Suppressor macrophage (primary cell): ENCODE measurements at regions not wholly inside any gene's neighbourhood (a gene's known extent, or its start where the extent isn't known, plus 50 kb on each side); places are given as distances from the start of the nearest gene placed in this dataset.
"Not testable (repeated sequence)": the region's sequence is repeated elsewhere in the genome, so short reads cannot be mapped to it uniquely, and the experiment has no call there.

ENCODE experiments used
- DNase-seq, 4 experiments: peaks; one replicate each; pipeline ENCODE4 v3.0.0-alpha.2; 2020 to 2022

GRCh38 chr3:839981-840380 is 252.8 kb upstream of the CNTN6 start:
- DNase-seq, result no peak

- no peak for DNase-seq
Observed at GRCh38 chr3:851098-851790, 241.6 kb upstream of the CNTN6 start.

GRCh38 chr3:852033-852432 is 240.8 kb upstream of the CNTN6 start:
- no peak for DNase-seq

DNA sequence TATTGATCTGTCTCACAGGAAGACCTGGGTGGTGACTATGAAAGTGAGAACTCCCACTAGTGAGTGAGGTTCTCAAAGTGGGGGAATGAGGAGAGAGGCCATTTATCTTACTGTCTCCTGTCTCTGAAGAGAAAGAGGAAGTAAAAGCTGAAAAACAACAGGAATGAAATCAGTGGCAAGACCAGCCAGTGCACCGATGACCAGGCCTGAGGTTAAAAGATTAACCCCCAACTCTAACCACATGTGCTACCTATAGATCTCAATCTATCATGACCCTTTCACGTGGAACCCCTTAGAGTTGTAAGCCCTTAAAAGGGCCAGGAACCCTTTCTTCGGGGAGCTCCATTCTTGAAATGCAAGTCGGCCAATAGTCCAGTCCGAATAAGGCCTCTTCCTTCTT is 239.3 kb upstream of the CNTN6 start:
- no peak for DNase-seq

DNA sequence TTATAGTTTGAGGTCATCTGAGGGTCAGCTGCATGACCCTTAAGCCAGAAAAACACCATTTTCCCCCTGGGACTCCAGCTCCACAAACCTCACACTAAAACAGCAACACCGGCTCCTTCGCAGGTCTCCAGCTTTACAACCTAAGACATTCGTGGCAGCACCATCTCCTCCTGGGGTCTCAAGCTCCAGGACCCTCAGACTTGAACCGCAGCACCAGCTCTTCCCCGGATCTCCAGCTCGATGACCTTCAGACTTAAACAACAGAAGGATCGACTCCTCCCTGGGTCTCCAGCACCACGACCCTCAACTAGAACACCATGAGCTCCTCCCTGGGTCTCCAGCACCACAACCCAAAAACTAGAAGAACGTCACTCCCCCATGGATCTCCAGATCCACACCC is 233.7 kb upstream of the CNTN6 start:
- DNase-seq, result no peak

DNA sequence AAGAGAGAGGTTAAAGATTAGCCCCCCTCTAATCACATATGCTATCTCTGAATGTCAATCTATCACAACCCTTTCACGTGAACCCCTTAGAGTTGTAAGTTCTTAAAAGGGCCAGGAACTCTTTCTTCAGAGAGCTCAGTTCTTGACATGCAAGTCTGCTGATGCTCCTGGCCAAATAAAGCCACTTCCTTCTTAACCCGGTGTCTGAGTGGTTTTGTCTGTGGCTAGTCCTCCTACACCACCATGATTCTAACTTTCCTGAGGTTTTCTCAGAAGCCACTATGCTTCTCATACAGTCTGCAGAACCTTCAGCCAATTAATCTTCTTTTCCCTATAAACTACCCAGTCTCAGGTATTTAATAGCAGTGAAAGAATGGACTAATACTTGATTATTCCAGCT is 231.1 kb upstream of the CNTN6 start:
- no peak for DNase-seq

DNA sequence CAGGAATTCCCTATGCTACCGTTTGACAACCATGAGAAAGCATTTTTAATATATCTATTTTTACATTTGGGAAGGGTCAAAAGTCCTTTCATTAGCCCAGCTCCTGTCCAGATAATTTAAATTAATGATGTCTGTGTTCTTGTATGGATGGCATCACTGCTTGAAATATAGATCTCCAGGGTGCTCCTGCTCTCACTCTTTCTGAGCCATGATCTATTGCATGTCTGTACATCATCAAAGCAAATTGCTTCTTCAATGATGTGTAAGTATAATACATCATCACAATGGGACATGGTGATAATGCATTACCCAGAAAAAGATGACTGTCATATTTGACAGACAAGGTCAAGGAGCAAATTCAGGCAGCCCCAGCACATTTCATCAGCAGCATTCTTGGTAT is 223.6 kb upstream of the CNTN6 start:
- no peak for DNase-seq

GRCh38 chr3:869734-870133 is 223.1 kb upstream of the CNTN6 start:
- DNase-seq, result no peak

GRCh38 chr3:871651-872050 is 221.2 kb upstream of the CNTN6 start:
- DNase-seq, result no peak

- no peak for DNase-seq
Observed at GRCh38 chr3:877001-877400, 215.8 kb upstream of the CNTN6 start.

DNA sequence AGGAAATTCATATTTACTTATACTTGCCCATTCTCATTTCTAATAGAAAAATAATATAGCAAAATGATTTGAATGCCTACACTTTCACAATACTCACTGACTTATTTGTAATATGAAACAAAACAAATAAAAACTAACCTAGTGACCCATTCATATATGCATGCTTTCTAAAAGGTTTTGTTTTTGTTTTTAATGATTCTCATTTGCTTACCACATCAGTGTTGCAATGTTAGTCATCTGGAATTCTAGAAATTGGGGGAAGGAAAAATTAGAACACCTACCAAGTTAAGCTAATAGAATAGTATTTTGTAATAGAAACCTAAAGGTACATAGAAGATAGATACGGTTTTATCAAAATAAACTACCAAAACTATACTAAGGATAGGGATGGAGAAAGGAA is 214.1 kb upstream of the CNTN6 start:
- DNase-seq, result no peak

DNA sequence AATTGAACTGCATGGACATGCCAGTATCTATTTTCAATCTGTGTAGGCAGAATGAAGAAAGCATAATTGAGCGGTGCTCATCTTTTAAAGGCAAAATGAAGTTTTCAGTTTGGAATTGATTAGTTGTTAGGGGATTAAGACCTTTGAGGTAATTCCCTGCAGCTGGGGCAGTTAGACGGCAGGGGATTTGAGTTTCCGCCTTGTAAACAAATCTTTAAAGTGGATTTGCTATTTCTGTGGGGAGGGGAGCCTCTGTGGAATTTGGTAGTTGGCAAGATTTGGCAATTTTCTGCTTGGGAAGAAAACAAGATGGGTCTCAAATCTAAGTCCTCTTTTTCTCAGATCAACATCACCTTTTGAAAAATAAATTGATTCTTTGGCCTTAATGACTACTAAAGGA is 212.5 kb upstream of the CNTN6 start:
- no peak for DNase-seq

DNA sequence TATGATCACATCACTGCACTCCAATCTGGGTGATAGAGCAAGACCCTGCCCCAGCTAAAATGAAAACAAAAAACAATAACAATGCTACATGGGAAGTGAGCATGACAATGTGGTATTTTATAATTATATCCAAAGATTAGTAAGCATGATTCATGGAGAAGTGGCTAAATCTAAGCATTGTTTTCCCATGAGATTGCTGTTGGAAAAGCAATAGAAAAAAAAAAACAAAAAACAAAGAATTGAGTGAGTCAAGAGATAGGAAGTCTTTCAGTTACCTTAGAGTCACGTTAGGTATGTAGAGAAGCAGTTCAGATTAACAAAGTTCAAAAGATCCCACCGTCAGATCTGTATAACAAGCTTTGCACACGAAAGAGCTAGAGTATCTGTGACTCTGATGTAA is 210.3 kb upstream of the CNTN6 start:
- DNase-seq, result no peak

DNA sequence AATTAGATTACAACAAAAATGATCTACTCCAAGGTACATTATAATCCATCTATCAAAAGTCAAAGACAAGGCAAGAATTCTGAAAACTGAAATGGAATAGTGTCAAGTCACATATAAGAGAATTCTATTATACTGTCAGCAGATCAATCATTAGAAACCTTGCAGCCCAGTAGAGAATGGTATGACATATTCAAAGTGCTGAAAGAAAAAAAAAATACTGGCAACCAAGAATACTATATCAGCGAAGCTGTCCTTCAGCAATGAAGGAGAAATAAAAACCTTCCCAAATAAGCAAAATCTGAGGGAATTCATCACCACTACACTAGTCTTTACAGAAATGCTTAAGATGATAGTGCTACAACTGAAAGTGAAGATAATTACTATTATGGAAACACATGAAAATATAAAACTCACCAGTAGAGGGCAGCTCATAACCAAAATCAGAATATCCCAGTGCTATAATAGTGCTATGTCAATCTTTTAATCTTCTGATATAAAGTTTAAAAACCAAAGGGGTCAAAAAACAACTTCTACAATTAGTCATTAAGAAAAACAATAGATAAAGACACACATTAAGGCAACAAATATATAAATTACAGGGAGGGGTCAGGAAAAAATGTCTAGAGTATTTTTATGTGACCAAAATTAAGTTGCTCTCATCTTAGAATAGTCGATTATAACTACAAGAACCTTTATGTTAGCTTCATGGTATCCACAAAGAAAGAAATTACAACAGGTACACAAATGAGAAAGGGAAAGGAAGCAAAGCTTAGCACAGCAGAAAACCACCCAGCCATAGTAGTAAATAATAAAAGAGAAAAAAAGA is 190.7 kb upstream of the CNTN6 start:
- peak in 1 of 4 experiments; percentile 8 for DNase-seq

GRCh38 chr3:905217-905616 is 187.6 kb upstream of the CNTN6 start:
- no peak for DNase-seq

- no peak for DNase-seq
Observed at GRCh38 chr3:906739-907138, 186.1 kb upstream of the CNTN6 start.

DNA sequence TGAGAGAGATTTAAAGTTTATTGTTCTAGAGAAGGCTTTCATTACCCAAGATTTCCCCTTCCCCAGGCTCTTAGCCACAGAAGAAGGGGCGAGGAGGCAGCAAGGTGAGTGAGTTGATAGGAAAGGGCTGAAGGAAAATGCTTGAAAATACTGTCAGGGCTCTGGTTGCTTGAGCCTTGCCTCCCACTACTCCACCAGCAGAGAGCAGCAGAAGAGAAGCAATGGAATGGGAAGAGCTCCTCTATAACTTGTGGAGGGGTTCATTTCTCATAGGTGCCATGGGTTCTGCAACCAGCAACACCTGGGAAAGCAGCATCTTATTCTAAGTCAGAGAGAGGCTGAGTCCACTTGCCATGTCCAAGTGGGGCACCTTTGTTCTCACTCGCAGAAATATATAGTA is 184.0 kb upstream of the CNTN6 start:
- DNase-seq, result no peak

GRCh38 chr3:912717-913116 is 180.1 kb upstream of the CNTN6 start:
- not testable (repeated sequence) for DNase-seq

- no peak for DNase-seq
Observed at GRCh38 chr3:923161-923910, 169.5 kb upstream of the CNTN6 start.

- DNase-seq, result no peak
Observed at GRCh38 chr3:930866-931265, 162.0 kb upstream of the CNTN6 start.

GRCh38 chr3:933326-933725 is 159.5 kb upstream of the CNTN6 start:
- no peak for DNase-seq

- DNase-seq, result no peak
Observed at GRCh38 chr3:944786-945185, 148.0 kb upstream of the CNTN6 start.

- no peak for DNase-seq
Observed at GRCh38 chr3:945738-946137, 147.1 kb upstream of the CNTN6 start.

GRCh38 chr3:952906-953305 is 139.9 kb upstream of the CNTN6 start:
- DNase-seq, result no peak
